ENCODE measurements at regions not wholly inside any gene's neighbourhood (a gene's known extent, or its start where the extent isn't known, plus 50 kb on each side); places are given as distances from the start of the nearest gene placed in this dataset.

- DNase-seq: no peak
These were observed 199.0 kb upstream of the DSEL start for GRCh38 chr18:67715567-67715966.

GRCh38 chr18:67710639-67711038 lies 194.1 kb upstream of the DSEL start:
- DNase-seq: no peak

GRCh38 chr18:67705748-67706147 lies 189.2 kb upstream of the DSEL start:
- DNase-seq: peak; percentile 3

DNA sequence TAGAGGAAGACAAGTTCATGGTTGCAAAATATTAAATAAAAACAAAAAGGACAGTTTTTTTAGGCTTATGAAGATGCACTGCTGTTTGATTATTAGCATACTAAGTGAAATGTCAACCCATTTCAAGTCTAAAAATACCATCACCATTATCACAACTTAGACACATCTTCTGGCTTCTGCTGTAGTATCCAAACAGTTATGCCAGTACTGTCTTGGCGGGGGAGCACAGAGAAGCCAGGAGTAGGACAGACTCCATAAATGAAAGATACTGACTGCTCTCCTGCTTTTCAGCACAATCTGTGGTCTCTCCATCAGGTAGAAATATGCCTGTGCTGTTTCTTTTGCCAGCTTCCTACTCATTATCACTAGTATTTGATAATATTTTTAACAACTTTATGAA lies 179.2 kb upstream of the DSEL start:
- DNase-seq: no peak

DNA sequence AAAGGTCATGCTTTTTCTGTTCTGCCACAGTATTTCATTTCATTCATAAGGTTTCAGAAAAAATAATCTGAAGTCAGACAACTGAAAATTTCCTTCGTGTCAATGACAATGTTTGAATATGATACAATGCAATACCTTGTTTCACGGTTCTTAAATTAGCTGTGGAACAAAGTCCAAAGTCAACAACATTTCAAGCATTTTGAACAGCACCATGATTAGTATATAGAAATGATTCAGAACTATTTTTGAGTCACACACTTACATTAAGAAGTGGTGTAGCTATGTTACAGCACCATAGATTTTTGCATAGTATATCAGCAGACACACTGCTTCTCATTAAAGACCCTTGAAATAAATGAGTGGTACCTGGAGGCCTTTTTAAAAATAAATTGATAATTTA lies 178.3 kb upstream of the DSEL start:
- DNase-seq: no peak

DNA sequence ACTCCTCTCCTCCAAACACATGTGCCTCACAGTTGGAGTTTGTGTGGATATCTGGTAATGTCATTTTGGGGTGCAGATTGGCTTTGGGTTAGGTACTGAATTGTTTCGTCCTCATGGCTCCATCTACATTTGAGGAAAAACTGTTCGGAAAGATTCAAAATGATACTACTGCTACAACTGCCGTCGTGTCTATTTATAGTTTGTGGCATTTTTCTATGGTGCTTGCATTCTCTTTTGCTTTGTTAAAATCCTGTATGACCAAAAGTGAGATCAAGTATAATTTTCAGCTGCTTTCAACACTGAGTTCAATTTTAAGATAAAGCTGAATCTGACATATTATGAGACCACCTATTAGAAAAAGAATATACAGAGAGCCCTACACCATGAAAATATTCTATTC lies 176.3 kb upstream of the DSEL start:
- no peak for DNase-seq

GRCh38 chr18:67682516-67682915 lies 166.0 kb upstream of the DSEL start:
- DNase-seq: no peak

- DNase-seq: no peak
These were observed 161.0 kb upstream of the DSEL start for GRCh38 chr18:67677489-67677888.

DNA sequence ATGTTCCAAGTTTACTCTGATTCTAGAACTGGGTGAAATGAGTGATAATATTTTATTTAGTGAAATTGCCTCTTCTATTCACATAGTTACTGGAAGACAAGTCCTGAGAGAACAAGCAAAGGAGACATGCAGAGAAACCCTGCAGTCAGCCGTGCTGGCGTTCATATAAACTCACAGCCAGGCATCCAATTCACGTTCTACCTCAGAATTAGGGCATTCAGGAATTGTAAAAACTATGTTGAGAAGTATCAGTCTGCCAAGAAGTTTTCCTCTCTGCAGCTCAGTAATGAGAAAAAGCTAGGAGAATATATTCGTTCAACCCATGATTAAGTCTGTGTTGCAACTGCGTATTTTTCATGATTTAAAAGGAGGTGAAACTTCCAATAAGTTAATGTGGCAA lies 156.2 kb upstream of the DSEL start:
- DNase-seq: no peak

DNA sequence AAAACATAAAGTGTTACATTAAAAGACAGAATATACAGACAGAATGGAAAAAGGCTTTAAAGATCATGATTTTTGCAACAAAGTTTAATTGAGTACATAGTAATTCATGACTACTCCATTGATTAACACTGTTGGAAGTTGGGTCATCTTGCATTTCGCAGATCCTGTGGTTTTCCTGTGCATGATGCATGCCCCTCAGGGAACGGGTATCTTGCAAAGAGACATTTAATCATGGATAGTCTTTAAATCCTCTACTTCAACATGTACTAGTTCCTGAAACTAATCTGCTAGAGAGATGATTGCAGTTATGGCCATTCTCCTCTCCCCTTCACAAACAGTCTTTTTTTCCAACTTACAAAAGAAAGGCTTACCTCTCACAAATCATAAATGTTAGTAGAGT lies 155.6 kb upstream of the DSEL start:
- no peak for DNase-seq

- peak; percentile 96 for DNase-seq
These were observed 153.6 kb upstream of the DSEL start for GRCh38 chr18:67670024-67670543.

DNA sequence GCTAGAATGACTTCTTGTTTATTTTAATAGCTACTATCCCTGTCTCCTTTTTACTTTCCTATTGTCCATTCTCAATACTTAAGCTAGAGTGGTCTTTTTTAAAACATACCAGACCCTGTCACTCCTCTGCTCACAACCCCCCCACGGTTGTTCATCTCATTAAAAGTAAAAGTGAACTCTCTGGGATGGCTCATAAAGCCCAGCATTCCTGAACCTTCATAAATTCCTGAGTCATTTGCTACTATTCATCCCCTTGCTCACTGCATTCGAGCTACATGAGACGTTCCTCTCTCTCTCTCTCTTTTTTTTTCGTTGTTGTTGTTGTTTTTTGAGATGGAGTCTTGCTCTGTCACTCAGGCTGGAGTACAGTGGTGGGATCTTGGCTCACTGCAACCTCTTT lies 148.7 kb upstream of the DSEL start:
- DNase-seq: peak; percentile 77

GRCh38 chr18:67662996-67663395 lies 146.5 kb upstream of the DSEL start:
- no peak for DNase-seq

DNA sequence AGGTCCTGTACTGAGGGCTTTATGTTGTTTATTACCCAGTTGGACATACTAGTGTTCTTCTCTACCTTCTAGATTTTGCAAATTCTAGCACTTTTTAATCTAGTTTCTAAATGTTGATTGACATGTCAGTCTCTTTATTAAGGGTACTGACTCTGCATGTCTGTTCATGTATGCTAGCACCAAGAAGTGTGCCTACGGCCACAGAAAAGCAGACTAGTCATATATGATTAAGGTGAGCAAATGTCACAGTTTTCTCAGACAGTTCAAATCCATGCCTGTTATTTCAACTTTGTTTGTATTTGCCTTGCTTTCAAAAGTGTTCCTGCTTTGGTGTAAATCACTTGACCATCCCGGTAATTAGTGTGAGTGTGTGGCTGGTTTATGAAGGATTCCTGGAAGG lies 145.0 kb upstream of the DSEL start:
- no peak for DNase-seq

DNA sequence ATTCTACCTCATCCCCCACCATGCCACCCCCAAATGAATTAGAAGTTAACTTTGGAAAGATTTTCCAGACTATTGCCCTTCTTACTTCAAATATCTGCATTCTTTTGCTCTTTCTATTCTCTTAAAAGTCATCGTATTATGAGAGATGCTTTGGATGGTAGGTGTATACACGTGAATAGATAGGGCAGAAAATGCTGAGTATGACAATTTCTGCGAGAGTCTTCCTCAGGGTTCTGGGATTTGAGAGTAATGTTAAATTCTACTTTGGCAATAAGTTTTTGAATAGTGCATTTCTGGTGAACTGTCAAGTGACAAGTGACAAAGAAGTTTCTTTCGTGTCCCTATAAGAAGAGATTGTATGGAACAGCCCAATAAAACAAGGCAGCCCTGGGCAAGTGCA lies 137.6 kb upstream of the DSEL start:
- no peak for DNase-seq

DNA sequence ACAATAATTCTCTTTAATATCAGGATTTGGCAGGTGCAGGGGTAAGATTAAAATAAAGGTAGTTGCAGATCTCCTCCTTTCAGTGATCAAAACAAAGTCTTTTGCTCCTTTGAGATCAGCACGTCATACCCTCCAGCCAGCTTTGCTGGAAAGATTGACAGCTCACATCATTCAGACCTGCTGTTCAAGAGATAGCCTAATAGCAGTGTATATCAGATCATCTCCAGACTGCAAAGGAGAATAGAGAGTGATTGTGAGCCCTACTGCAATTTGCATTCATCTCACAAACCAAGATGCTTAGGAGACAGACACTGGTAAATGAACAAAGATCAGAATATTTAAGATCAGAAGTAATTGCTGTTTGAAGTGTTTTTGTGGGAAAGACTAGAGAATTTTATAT lies 135.8 kb upstream of the DSEL start:
- DNase-seq: no peak

GRCh38 chr18:67651438-67651837 lies 134.9 kb upstream of the DSEL start:
- no peak for DNase-seq

DNA sequence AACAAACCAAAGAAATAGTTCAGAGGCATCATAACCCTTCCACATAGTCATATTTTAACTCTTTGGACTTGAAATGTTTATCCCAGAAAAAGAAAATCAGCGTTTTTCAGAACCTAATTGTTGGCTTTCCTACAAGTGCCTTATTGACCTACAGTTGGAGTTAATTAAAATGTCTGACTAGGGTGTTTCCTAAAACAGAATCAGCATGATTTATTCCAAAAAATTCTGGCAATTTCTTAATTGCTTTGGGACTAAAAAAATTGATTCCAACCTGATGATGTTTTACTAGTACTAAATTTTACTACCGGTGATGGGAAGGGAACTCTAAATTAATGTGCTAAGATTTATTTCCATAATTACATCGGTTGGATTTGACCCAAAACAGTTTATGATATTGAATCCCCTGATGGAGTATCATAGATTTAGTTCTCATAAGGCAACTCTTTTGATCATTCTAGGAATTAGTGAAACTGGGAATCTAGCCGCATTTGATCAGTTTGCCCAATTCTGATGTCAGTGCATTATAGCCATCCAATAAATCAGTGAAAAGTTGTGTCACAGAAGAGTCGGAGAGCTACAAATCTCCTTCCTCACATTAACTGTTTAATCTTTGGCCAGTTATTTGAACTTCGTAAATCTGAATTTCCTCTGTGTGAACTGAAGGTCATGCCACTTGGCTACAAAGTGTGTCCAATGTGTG lies 134.3 kb upstream of the DSEL start:
- DNase-seq: no peak

DNA sequence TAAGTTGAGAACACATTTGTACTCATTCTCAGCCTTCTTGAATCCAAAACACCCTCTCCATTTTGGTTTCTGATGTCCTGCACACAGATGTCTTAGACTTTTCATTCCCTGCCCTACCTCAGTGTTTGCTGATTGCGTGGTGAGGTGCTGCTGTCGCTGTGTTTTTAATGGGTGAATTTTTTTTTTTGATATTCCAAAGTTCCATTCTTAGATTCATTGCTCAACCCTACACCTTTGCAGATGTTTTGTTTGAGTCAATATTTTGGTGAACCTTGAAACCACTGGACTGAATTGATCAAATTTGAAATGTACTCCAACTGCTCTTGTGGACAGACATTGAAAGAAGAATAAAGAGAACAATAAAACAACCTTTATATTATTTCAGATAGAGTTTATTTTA lies 130.4 kb upstream of the DSEL start:
- DNase-seq: no peak

- no peak for DNase-seq
These were observed 127.7 kb upstream of the DSEL start for GRCh38 chr18:67644226-67644625.

DNA sequence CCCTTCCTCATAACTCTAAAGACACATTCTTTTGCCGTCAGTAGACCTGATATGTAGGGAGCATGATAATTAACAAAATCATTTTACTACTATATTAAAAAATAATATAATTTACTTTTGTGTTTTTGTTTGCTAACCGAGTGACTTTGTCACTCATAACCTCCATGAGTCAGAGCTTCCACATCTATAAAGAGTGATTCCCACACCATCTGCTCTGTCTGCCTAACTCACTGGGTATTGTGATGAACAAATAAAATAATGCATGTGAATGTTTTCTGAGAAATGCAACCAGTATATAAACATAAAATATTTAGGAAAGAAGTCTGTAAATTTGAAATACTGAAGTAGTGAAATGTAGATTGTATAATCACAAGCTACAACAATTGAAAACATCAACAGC lies 123.4 kb upstream of the DSEL start:
- DNase-seq: no peak

GRCh38 chr18:67636597-67637385 lies 120.3 kb upstream of the DSEL start:
- no peak for DNase-seq

DNA sequence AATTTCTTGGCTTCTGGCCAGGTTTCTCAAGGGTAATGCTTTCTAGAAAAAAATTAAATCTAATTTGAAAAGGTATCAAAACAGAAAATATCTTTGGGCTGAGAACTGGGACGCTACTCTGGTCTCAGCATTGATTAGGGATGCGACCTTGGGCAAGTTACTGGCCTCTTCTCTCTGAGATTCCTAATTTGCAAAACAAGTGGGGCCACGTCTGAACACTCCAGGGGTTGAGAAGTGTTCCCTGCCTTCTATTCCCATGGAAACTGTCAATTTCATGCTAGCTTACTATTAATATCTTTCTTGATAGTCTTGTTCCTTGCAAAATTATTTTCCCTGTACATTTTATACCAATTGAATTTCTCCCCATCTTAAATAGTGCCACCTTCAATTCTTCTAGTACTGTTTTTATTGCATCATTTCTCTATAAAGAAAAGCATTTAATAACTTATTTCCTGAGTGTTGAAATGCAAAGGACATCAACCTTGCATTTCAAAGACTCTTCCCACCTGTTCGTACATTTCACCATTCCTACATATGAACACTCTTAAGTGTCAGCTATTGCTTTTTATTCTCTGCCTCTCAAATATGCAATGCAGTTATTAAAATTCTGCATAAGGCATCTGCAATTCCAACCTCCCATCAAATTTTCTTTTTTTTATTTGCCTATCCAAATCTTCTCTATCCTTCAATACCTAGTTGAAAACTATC lies 118.3 kb upstream of the DSEL start:
- no peak for DNase-seq

DNA sequence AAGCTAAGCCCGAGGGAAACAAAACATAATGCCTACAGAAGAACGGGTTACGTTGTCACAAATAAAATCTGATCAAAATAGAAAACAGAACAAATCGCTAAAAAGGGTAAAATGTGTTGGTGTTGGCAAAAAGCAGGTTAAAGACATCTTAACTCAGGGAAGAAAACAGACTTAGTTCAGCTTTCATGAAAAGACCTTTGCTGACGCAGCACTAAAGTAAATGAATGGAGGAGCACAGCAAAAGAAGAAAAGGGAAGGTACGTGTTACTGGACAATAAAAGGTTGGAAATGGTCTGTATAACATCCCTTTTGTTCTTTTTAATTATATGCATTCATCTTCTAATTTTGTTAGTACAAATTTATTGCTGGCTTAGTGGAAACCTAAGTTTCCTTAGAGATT lies 117.4 kb upstream of the DSEL start:
- no peak for DNase-seq

All from HCEC 1CT (cell line).